Neural progenitor cell (in vitro differentiated cells): ENCODE measurements at regions not wholly inside any gene's neighbourhood (a gene's known extent, or its start where the extent isn't known, plus 50 kb on each side); places are given as distances from the start of the nearest gene placed in this dataset.

Experiments used
- EZH2 ChIP-seq: fragments of 200-600 bp; sonication (generic); IDR thresholded peaks from 2 replicates; pipeline ENCODE4 v1.6.1; 2017; ENCODE audit warnings: antibody characterized with exemption, mild to moderate bottlenecking, moderate library complexity
- TF ChIP-seq, protein P1 (sequence below): fragments of 200-600 bp; sonication (generic); IDR thresholded peaks from 2 replicates; pipeline ENCODE4 v1.5.1; 2017; ENCODE audit warnings: antibody characterized with exemption, mild to moderate bottlenecking

DNA sequence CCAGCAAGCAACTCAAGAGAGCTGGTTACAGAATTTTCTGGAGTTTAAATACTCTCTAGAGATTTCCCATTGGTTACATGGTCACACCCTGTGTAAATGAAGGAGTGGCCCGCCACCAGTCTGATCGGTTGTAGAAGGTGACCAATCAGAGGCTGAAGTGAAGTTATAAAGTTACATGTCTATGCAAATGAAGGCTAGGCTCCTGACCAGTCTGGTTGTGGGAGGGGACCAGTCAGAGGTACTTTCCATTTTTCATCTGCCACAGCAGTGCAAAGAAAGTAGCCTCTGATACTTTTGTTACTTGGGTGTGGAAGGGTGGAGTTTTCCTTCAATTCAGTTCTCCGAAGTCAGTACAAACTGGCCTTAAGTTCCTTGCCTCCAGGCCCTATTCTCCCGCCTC, 273.7 kb downstream of the BARHL2 start:
- TF ChIP-seq, protein P1, sequence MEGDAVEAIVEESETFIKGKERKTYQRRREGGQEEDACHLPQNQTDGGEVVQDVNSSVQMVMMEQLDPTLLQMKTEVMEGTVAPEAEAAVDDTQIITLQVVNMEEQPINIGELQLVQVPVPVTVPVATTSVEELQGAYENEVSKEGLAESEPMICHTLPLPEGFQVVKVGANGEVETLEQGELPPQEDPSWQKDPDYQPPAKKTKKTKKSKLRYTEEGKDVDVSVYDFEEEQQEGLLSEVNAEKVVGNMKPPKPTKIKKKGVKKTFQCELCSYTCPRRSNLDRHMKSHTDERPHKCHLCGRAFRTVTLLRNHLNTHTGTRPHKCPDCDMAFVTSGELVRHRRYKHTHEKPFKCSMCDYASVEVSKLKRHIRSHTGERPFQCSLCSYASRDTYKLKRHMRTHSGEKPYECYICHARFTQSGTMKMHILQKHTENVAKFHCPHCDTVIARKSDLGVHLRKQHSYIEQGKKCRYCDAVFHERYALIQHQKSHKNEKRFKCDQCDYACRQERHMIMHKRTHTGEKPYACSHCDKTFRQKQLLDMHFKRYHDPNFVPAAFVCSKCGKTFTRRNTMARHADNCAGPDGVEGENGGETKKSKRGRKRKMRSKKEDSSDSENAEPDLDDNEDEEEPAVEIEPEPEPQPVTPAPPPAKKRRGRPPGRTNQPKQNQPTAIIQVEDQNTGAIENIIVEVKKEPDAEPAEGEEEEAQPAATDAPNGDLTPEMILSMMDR = no peak
- TF ChIP-seq EZH2 = no peak
